Hepatic stellate cell (primary cell): ENCODE measurements at regions not wholly inside any gene's neighbourhood (a gene's known extent, or its start where the extent isn't known, plus 50 kb on each side); places are given as distances from the start of the nearest gene placed in this dataset.

Experiments used
- DNase-seq: peaks from one replicate; pipeline ENCODE4 v3.0.0; 2011; ENCODE audit warnings: low spot score

DNA sequence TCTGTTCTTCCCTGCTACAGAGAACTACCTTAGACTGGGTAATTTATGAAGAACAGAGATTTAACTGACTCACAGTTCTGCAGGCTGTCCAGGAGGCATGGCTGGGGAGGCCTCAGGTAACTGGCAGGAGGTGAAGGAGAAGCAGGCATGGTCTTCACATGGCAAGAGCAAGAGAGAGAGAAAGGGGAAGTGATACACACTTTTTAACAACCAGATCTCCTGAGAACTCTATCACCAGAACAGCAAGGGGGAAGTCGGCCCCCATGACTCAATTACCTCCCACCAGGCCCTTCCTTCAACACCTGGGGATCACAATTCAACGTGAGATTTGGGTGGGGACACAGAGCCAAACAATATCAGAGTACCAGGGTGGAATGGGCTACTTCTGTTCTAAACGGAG lies 766.8 kb downstream of the TLE1 start:
- no peak for DNase-seq

DNA sequence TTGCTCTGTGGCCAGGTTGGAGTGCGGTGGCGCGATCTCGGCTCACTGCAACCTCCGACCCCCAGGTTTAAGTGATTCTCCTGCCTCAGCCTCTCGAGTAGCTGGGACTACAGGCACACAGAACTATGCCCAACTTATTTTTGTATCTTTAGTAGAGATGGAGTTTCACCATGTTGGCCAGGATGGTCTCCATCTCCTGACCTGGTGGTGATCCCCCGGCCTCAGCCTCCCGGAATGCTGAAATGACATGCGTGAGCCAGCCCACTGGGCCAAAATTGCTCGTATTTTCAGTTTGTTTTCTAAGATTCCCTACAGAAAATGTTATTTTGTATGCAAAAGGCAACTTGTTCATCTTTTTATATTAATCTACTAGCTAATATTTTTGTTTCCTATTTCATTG lies 782.6 kb downstream of the TLE1 start:
- no peak for DNase-seq

GRCh38 chr9:80899208-80899607 lies 790.1 kb downstream of the TLE1 start:
- DNase-seq: no peak

DNA sequence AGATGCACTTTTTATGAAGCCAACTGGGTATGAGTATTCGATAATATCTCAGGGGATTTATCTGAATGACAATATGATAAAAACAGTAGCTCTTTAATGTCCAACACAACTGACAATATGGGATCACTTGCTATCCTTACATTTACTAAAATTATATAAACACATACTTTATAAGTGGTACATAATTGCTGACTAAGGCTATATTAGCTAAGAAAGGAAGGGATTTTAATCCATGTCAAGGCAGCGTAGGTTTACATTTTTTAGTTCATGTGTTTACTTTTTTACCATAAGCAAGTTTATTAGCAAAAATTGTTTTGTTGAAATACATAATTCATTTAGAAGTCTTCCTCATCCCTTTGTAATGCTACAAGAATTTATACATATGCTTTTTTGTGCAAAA lies 796.2 kb downstream of the TLE1 start:
- DNase-seq: no peak

DNA sequence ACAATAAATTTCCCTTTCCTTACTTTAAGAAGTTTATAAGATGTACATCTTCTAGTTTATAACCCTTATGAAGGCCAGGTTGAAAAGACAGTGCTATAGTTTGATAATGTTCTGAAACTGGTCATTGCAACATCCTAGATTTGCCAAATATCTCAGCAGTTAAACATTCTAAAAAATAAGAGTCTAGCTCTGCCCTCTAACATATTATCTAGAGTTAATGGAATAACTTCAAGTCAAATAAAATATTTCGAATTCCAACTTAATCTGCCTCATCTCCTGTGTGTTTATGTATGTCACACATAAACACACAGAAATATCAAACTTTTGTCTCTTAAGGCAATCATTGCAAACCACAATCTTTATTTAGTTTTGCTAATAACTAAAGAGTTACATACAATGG lies 796.6 kb downstream of the TLE1 start:
- no peak for DNase-seq

DNA sequence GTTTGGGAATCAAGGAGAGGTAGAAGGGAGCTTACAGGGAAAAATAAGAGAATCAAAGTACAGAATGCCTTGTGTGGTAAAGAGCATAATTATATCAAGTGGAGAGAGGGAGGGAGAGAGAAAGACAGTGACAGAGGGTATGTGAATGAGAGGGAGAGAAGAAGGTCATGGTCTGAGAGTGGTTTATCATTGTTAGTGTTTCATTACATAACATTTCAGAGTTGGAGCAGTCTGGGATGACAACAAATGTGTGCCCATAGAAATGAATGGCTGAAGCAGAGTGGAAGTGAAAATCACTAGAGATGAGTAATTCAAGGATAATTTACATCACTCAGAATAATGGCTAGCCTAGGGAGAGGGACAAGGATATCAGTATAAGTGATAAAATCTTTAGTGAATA lies 799.2 kb downstream of the TLE1 start:
- DNase-seq: no peak

DNA sequence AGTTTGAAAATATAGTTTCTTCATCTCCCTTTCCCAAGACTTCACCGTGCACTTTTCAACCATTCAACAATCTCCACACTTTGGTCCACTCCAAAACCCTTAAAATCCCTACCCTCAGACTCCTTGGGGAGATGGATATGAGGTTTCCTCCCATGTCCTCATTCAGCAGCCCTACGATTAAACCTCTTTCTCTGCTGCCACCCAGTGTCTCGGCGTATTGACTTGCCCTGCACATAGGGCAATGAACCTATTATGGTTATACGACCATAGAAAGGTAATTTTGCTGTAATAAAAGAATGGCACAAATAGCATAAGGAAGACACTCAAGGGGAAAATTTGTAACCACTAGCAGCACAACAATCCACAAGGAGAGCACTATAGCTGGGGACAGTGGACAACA lies 803.5 kb downstream of the TLE1 start:
- DNase-seq: no peak

GRCh38 chr9:80883826-80884579 lies 805.3 kb downstream of the TLE1 start:
- DNase-seq: no peak

DNA sequence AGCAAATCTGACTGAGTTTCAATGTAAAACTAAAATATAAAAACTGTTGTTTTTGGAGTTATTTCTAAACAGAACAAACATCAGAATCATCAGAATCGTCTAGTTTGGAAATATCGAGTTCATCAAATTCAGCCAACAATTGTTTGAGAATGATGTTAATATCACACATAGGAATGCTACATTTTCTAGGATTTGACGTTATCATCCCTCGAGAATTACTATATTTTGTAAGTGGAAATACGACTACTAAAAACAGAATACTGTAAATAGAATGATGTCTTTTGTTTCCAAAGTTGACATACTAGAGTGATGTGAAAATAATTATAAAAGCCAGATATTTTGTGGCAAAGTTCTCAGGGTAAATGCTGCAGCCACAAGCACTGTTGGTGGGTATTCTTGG lies 805.9 kb downstream of the TLE1 start:
- DNase-seq: no peak

DNA sequence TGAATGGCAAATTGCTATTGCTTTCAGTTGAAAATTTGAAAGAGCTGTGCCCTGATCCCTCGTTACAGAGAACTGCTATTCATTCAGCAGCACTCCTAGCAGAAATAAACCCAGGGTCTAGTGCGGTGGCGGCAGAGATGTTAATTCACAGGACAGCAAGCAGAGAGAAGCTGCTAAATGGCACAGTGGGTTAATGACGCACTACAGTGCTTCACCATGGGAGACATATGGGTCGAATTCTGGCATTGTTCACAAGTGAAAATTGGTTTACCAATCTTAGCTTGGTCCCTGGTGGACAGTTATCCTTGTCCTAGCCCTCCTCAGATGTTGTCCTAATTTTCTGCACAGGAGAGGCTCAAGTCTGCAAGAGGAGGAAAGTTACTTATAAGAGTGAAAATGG lies 807.4 kb downstream of the TLE1 start:
- DNase-seq: no peak

- DNase-seq: no peak
Measured at GRCh38 chr9:80881320-80881719, 808.0 kb downstream of the TLE1 start.

GRCh38 chr9:80878556-80878955 lies 810.8 kb downstream of the TLE1 start:
- DNase-seq: no peak

- no peak for DNase-seq
Measured at GRCh38 chr9:80875947-80876346, 813.4 kb downstream of the TLE1 start.

DNA sequence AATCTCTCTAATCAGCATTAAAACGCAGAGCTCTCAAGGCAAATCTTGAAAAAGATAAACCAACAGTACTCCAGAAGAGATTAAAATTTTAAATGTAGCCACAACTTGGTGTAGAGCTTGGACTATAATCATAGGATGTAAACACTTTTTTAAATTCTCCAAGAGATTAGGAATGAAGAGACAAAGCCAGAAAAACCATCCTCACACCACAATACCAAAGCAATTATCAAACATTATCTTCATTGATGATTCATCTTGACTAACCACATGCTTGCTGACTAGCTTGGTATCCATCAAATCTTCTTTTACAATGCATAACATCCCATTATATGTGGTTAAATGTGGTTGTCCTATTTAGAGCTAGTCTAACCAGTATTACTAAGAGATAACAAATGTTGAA lies 815.1 kb downstream of the TLE1 start:
- DNase-seq: peak; percentile 14

DNA sequence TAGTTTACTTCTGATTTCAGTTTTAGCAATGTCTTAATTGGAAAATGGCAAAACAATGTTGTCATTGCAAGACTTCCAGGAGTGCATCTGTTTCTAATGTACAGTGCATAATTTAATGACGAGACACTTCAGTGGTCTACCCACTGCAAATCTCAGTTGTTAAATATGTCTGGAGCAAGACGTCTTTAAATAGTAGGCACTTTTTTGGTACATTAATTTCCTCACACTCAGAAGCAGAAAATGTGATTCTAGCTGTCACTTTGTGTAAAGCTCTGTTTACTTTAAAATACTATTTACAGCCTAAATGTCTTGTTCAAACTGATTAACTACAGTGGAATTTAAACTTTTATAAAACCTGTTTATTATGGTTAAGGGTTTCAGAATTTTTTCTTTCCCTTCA lies 815.5 kb downstream of the TLE1 start:
- DNase-seq: no peak

DNA sequence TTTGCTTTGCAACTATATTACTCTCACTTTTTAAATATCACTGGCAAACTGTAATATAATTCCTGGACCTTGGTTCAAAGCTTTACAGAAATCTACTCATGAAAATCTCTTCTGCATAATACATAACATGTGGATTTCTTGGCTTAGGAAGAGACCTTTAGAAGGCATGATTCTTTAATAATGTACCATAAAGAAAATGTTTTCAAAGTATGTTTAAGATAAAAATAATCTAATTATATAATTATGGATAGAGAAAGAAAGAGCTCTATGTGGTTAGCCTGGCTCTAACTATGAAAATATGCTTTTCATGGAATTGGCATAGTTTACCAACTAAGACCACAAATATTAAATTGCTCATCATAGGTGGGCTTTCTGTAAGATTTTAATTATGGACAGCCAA lies 817.8 kb downstream of the TLE1 start:
- no peak for DNase-seq

DNA sequence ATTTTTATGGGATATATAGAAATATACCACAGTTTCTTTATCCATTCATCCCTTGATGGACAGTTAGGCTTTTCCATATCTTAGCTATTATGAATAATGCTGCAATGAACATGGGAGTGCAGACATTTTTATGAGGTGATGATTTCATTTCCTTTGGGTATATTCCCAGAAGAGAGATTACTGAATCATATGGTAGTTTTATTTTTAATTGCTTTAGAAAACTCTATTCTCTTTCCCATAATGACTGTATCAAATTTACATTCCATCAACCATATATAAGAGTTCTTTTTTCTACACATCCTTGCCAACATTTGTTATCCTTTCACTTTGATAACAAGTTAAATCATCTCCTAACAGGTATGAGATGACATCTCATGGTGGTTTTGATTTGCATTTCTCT lies 821.6 kb downstream of the TLE1 start:
- DNase-seq: no peak

- no peak for DNase-seq
Measured at GRCh38 chr9:80866576-80867227, 822.6 kb downstream of the TLE1 start.

DNA sequence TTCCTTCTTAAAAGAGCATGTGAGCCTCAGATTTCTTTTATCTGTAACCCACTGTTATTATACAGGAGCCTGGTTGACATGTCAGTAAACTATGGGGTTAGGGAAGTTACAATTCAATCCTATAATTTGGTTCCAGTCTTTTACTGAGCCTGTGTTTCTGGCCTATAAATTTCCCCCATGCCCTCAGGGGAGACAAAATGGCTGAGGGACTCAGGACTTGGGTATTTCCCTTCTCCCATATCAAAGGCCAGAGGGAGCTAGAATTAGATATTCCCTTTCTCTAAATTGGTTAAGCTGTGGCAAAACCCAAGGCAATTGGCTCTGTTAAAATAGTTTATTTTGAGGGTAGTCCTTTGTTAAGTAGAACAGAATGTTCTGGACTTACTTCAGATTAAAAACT lies 823.2 kb downstream of the TLE1 start:
- DNase-seq: no peak

- no peak for DNase-seq
Measured at GRCh38 chr9:80843028-80843427, 846.3 kb downstream of the TLE1 start.

- DNase-seq: peak; percentile 2
Measured at GRCh38 chr9:80842389-80842788, 847.0 kb downstream of the TLE1 start.

GRCh38 chr9:80841888-80842287 lies 847.5 kb downstream of the TLE1 start:
- DNase-seq: no peak

DNA sequence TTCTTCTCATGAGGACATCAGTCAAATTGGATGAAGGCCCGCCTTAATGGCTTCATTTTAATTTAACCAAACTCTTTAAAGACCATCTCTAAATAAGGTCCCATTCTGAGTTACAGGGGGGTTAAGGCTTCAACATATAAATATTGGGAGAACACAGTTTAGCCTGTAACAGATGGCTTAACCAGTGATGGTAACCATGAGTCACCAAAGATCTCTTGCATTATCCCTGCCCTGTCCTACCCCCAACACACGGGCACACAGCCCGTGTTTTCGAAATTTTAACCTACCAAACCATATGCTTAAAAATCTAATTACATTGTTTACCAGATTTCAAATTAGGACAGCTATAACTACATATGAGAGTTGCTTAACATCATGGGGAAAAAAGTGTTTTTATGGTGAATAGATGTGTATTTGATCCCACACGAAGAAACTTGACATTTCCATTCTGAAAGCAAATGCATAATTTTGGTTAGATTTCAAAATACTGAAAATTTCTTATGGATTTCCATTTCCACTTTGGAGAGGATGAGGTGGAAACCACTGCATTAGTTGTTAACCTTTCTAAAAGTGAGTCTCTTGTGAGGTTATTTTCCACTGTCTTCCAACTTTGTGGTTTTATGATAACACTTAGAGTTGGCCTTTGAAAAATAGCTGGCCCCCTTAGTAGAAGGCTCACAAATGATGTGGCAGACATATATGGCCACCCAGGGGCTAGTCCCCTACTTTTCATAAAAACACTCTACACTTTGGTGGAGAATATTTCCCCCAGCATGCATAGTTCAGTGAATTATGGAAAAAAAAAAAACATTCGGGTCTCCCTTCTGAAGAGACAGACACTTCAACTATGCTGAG lies 849.3 kb downstream of the TLE1 start:
- no peak for DNase-seq
